ENCODE measurements at regions not wholly inside any gene's neighbourhood (a gene's known extent, or its start where the extent isn't known, plus 50 kb on each side); places are given as distances from the start of the nearest gene placed in this dataset.

DNA sequence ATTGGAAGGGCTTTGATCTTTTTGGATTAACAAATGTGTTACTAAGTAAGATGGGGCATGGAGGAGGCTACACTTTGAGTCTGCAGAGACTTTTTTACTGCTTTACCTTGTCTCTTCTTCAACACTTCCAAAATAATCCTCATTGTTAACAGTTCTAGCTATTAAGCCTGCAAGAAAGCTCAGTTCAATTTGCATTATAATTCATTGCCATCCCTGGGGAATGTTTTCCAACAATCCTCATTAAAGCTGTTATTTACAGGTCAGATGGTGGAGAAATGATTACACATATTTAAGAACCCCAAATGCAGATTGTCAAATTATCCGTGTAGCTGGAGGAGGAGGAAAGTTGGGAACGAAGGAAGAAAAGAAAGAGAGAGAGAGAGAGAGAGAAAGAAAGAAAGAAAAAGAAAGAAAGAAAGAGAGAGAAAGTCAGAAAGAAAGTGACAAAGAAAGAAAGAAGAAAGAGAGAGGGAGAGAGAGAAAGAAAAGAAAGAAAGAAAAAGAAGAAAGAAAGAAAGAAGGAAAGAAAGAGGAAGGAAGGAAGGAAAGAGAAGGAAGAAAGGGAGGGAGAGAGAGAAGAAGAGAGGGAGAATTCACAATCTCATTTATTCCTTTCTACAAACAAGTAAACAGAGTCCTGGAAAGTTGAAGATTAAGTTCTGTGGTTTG is 443.9 kb downstream of the INSC start:
- Mint-ChIP-seq H3K27me3 (ENCODE audit: low read depth) (peaks cover 2% of the 10 kb centered on the region), H3K27ac (no peak overlapping the region), H3K4me1 (ENCODE audit: low read depth) (no peaks in the 10 kb centered on the region), H3K36me3 (ENCODE audit: low read depth) (no peaks in the 10 kb centered on the region), H3K4me3 (no peak overlapping the region), H3K9me3 (no peaks in the 10 kb centered on the region)
- CTCF ChIA-PET: no interaction called here
- intact Hi-C loops (cut with micrococcal nuclease): no loop called here
- DNase-seq: no peak

DNA sequence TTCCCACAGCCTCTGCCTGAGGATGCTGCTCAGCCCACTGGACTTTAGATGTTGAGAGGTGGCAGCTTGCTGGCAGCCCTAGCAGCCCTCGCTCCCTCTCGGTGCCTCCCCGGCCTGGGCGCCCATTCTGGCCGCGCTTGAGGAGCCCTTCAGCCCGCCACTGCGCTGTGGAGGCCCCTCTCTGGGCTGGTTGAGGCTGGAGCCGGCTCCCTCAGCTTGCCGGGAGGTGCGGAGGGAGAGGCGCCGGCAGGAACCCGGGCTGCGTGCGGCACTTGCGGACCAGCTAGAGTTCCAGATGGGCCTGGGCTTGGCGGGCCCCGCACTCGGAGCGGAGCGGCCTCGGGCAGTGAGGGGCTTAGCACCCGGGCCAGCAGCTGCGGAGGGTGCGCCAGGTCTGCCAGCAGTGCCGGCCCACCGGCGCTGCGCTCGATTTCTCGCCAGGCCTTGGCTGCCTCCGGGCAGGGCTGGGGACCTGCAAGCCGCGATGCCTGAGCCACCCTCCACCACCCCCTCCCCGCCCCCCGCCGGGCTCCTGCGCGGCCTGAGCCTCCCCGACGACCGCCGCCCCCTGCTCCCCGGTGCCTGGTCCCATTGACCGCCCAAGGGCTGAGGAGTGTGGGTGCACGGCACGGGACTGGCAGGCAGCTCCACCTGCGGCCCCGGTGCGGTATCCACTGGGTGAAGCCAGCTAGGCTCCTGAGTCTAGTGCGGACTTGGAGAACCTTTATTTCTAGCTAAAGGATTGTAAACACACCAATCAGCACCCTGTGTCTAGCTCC is 446.2 kb downstream of the INSC start:
- H3K9me3 Mint-ChIP-seq: no peaks in the 10 kb centered on the region
- no peak overlapping the region for H3K4me3 Mint-ChIP-seq
- H3K4me1 Mint-ChIP-seq (ENCODE audit: low read depth): no peaks in the 10 kb centered on the region
- peaks cover 2% of the 10 kb centered on the region for H3K27me3 Mint-ChIP-seq (ENCODE audit: low read depth)
- intact Hi-C loops (cut with micrococcal nuclease): no loop called here
- no peaks in the 10 kb centered on the region for H3K36me3 Mint-ChIP-seq (ENCODE audit: low read depth)
- no peak for DNase-seq
- CTCF ChIA-PET: no interaction called here
- no peak overlapping the region for H3K27ac Mint-ChIP-seq

DNA sequence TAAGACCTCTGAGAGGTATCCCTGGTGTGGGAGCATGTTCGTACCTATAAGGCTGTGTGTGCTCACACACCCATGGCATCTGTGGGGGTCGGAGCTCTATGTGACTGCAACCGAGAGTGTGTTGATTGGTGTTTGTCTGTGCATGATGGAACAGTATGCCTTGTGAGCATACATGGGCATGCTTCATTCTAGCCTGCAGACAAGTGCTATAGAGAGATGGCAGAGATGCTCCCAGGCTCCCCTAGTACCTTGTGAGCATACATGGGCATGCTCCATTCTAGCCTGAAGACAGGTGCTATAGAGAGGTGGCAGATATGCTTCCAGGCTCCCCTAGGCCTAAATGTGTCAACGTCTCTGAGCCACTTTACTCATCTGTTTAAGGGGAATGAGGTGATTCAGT is 447.5 kb downstream of the INSC start:
- CTCF ChIA-PET: no interaction called here
- DNase-seq: no peak
- Mint-ChIP-seq H3K36me3 (ENCODE audit: low read depth) (no peaks in the 10 kb centered on the region), H3K27me3 (ENCODE audit: low read depth) (peaks cover 2% of the 10 kb centered on the region), H3K4me3 (no peak overlapping the region), H3K4me1 (ENCODE audit: low read depth) (no peaks in the 10 kb centered on the region), H3K27ac (no peak overlapping the region), H3K9me3 (no peaks in the 10 kb centered on the region)
- intact Hi-C loops (cut with micrococcal nuclease): no loop called here

DNA sequence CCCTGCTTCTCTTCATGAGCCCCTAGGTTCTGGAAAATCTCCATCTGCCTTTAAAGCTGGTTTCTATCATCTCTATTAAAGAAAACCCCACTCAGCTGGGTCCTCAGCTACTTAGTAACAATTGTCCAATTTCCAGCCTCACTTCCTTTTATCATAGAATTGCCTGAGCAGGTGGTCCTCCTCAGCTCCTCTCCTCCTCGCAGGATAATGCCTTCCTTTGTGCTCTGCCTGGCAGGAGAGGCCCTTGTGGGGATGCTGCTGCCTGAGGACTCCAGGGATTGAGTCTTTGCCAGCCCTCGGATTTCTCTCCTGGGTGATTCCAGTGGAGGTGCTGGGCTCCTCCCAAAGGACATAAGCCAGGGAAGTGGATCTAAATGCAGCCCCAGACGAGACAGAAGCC is 448.3 kb downstream of the INSC start:
- intact Hi-C loops (cut with micrococcal nuclease): no loop called here
- H3K9me3 Mint-ChIP-seq: no peaks in the 10 kb centered on the region
- no peak overlapping the region for H3K27ac Mint-ChIP-seq
- CTCF ChIA-PET: no interaction called here
- H3K36me3 Mint-ChIP-seq (ENCODE audit: low read depth): no peaks in the 10 kb centered on the region
- H3K4me1 Mint-ChIP-seq (ENCODE audit: low read depth): no peaks in the 10 kb centered on the region
- no peak for DNase-seq
- H3K27me3 Mint-ChIP-seq (ENCODE audit: low read depth): no peaks in the 10 kb centered on the region
- no peak overlapping the region for H3K4me3 Mint-ChIP-seq

DNA sequence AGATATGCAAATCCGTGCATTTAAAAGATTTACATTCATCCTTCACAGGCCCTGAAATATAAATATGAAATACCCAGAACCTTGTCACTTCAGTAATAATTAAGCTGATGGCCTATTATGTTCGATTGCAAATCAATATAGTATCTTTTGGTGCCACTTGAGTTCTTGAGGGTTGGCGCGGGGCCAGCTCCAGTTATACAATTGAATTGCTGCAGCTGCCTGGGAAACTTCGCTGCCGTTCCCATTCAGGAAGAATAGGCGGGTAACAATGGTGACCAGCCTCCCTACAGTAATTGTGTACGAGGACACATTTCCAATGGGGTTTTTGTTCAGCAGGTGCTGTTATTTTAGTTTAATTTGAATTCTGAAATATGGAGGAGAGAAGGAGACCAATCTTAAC is 451.2 kb downstream of the INSC start:
- no peaks in the 10 kb centered on the region for H3K4me1 Mint-ChIP-seq (ENCODE audit: low read depth)
- CTCF ChIA-PET: no interaction called here
- H3K9me3 Mint-ChIP-seq: no peaks in the 10 kb centered on the region
- H3K4me3 Mint-ChIP-seq: no peak overlapping the region
- H3K27ac Mint-ChIP-seq: no peak overlapping the region
- intact Hi-C loops (cut with micrococcal nuclease): no loop called here
- DNase-seq: no peak
- no peaks in the 10 kb centered on the region for H3K36me3 Mint-ChIP-seq (ENCODE audit: low read depth)
- H3K27me3 Mint-ChIP-seq (ENCODE audit: low read depth): no peaks in the 10 kb centered on the region

DNA sequence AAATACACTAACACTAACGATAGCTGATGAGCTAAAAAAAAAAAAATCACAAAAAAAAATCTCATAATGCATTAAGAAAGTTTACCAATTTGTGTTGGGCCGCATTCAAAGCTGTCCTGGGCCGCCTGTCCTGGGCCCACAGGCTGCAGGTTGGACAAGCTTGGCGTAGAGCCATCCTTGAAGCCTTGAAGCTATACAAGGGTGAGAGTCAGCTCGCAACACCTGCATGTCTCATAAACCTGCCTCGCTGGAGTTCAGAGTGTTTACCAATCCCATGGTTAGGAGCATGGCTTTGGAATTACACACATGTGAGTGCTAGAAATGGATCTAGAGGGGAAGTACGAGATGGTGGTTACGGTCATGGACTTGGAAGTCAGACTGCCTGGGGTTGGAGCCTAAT is 453.7 kb downstream of the INSC start:
- no peak for DNase-seq
- H3K27ac Mint-ChIP-seq: no peak overlapping the region
- no peaks in the 10 kb centered on the region for H3K27me3 Mint-ChIP-seq (ENCODE audit: low read depth)
- intact Hi-C loops (cut with micrococcal nuclease): no loop called here
- no peak overlapping the region for H3K4me3 Mint-ChIP-seq
- no peaks in the 10 kb centered on the region for H3K36me3 Mint-ChIP-seq (ENCODE audit: low read depth)
- CTCF ChIA-PET: no interaction called here
- H3K9me3 Mint-ChIP-seq: no peaks in the 10 kb centered on the region
- H3K4me1 Mint-ChIP-seq (ENCODE audit: low read depth): no peaks in the 10 kb centered on the region

DNA sequence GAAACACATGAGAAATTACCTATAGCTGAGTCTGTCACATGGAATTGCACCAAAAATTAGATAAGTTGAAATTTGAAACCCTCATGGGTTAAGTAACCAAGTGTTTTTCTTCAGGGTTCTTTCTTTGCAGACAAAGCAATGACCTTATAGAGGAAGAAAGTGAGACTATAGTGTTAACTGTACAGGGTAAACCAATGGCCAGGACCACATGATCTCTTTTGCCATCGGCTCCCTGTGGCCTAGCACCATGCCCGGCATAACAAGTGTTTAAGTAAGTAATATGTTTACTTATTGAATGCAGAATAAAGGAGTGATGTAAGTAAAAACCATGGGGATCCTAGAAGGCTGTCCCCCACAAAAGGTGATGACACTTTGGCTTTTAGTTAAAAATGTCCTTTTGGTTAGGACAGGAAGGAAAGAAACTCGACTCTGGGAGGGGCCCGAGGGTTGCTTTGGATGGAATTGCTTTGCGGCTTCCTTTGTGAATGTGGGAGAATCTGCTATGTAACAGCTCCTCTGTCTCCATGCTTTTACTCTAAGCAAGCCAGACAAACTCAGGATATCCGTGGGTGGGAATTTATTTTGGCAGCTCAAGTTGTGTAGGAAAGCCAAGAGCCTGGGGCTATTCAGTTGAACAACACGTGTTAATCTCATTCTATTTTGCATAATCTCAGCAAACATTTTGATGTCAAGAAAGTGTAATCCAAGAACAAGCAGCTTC is 454.7 kb downstream of the INSC start:
- Mint-ChIP-seq H3K9me3 (no peaks in the 10 kb centered on the region), H3K4me1 (ENCODE audit: low read depth) (no peaks in the 10 kb centered on the region), H3K27ac (no peak overlapping the region), H3K36me3 (ENCODE audit: low read depth) (no peaks in the 10 kb centered on the region), H3K27me3 (ENCODE audit: low read depth) (no peaks in the 10 kb centered on the region), H3K4me3 (no peak overlapping the region)
- intact Hi-C loops (cut with micrococcal nuclease): no loop called here
- CTCF ChIA-PET: interaction anchor here (0.7 kb wide), 1 partner anchor 22 kb away, joined by 3 read pairs; no protein-coding TSS in a partner anchor
- no peak for DNase-seq

DNA sequence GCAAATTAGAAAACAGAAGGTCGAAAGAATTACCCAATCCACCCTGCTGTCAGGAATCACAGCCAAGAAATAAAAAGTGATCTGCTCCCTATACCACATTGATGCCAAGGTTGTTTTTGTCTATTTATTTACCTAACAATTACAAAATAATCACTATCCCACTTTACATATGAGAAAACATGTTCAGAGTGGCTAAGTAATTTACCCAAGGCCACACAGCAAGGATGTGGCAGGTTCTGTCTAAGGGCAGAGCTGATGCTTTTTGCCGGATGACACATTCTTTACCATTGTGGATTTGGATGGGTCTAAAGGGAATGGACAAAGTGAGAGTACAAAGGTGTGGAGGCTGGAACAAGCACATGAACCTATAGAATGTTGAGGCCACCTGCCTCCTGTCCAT is 460.7 kb downstream of the INSC start:
- intact Hi-C loops (cut with micrococcal nuclease): no loop called here
- CTCF ChIA-PET: interaction anchor here (0.5 kb wide), 1 partner anchor 34 kb away, joined by 4 read pairs; no protein-coding TSS in a partner anchor
- H3K36me3 Mint-ChIP-seq (ENCODE audit: low read depth): no peaks in the 10 kb centered on the region
- H3K4me3 Mint-ChIP-seq: no peak overlapping the region
- no peaks in the 10 kb centered on the region for H3K4me1 Mint-ChIP-seq (ENCODE audit: low read depth)
- no peaks in the 10 kb centered on the region for H3K27me3 Mint-ChIP-seq (ENCODE audit: low read depth)
- no peak overlapping the region for H3K27ac Mint-ChIP-seq
- no peak for DNase-seq
- no peaks in the 10 kb centered on the region for H3K9me3 Mint-ChIP-seq

DNA sequence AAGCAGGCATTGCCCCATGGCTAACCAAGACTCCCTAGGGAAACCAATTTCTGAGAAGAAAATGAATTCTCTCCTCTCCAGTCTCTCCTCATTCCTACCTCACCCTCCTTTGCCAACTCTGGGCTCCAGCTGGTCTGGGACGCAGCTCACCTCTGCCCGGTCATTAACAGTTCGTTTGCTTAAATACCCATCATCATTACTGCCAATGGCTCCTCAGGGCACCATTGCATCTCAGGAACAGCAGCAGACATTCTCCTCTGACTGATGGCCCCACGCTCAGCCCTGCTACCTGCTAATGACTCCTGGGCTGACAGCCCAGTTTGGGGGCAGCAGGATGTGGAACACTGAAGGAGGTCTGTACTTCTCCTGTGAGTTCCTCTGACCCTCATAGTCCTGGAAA is 462.0 kb downstream of the INSC start:
- intact Hi-C loops (cut with micrococcal nuclease): no loop called here
- DNase-seq: no peak
- Mint-ChIP-seq H3K4me1 (ENCODE audit: low read depth) (no peaks in the 10 kb centered on the region), H3K27me3 (ENCODE audit: low read depth) (no peaks in the 10 kb centered on the region), H3K4me3 (no peak overlapping the region), H3K9me3 (no peaks in the 10 kb centered on the region), H3K36me3 (ENCODE audit: low read depth) (no peaks in the 10 kb centered on the region), H3K27ac (no peak overlapping the region)
- CTCF ChIA-PET: no interaction called here

DNA sequence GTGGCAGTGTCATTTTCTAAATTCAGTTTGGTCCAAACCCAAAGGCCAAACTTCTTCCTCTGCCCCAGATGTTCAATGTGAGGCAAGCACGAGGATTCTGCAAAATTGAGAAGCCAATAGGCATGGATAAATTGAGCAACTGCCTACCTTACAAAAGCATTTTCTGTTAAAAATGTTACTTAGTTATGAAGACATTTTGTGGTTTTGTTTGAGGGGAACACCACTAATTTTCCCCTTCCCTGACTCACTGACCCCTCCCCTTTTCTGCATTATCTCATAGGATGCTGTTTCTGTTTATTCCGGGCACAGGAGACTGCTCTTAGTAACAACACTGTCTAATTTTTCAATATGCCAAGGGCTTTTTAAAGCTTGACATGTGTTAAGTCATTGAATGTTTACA is 462.8 kb downstream of the INSC start:
- Mint-ChIP-seq H3K4me3 (no peak overlapping the region), H3K9me3 (no peaks in the 10 kb centered on the region), H3K27ac (no peak overlapping the region), H3K36me3 (ENCODE audit: low read depth) (no peaks in the 10 kb centered on the region), H3K4me1 (ENCODE audit: low read depth) (no peaks in the 10 kb centered on the region), H3K27me3 (ENCODE audit: low read depth) (no peaks in the 10 kb centered on the region)
- no peak for DNase-seq
- CTCF ChIA-PET: no interaction called here
- intact Hi-C loops (cut with micrococcal nuclease): no loop called here

DNA sequence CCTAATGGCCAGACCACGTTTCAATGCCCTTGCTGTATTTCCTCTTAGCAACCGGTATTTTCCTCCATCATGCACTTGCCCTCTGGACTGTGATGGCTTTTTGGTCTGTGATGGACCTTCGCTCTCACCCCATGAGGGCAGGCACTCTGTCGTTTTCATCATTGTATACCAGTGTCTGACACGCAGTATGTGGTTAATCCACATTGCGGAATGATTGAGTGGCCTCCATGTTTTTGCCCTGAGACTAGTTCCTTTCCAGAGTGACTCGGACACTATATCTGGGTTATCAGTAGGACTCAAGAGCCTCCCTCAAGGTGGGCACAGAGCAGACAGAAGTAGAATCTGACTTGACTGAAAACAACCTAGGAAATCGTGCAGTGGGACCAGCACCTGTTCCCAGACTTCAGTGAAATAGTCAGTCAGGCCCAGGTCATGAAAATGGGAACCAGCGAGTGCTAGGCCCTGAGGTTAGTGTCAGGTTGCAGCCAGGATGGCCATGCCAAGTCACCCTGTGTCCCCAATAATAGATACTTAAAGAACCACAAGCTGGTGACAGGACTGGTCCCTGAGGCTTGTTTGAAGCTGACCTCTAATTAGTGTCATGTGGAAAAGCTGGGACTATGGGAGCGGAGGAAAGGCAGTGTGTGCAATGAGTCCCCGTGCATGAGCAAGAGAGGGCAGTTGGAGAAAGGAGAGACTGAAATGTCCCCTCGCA is 464.7 kb downstream of the INSC start:
- Mint-ChIP-seq H3K27me3 (ENCODE audit: low read depth) (no peaks in the 10 kb centered on the region), H3K4me1 (ENCODE audit: low read depth) (no peaks in the 10 kb centered on the region), H3K4me3 (no peak overlapping the region), H3K27ac (no peak overlapping the region), H3K36me3 (ENCODE audit: low read depth) (no peaks in the 10 kb centered on the region), H3K9me3 (no peaks in the 10 kb centered on the region)
- intact Hi-C loops (cut with micrococcal nuclease): no loop called here
- DNase-seq: no peak
- CTCF ChIA-PET: no interaction called here

DNA sequence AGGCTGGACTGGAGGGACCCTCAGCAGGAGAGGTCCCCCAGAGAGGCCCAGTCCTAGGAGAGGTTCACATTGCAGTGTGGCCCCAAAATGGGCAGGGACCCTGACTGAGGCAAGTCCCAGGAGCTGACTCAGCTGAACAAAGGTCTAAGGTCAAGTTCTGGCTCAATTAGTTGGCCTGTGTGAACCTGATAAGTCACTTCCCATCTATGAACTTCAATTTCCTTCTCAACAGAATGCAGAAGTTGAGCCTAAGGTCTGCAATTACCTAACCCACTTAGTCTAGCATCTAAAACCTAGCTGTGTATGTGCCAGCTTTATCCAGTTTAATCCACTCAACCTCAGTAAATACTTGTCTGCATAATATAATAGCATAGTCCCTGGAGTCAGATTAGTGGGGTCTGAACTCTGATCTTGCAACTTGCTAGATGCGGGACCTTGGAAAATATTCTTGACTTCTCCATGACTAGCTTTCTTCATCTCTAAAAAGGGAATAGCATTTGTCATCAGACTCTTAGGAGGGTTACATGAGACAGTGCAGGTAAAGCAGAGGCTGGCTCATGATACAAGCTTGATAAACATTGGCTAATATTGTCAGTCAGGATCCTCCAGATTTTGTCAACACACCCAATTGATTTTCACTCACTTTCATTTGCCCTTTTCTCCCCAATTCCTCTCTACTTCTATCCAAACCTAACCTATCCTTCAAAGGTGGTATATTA is 465.5 kb downstream of the INSC start:
- H3K27me3 Mint-ChIP-seq (ENCODE audit: low read depth): no peaks in the 10 kb centered on the region
- no peaks in the 10 kb centered on the region for H3K9me3 Mint-ChIP-seq
- intact Hi-C loops (cut with micrococcal nuclease): no loop called here
- DNase-seq: no peak
- no peaks in the 10 kb centered on the region for H3K4me1 Mint-ChIP-seq (ENCODE audit: low read depth)
- no peaks in the 10 kb centered on the region for H3K36me3 Mint-ChIP-seq (ENCODE audit: low read depth)
- no peak overlapping the region for H3K27ac Mint-ChIP-seq
- no peak overlapping the region for H3K4me3 Mint-ChIP-seq
- CTCF ChIA-PET: no interaction called here
